ENCODE measurements at regions not wholly inside any gene's neighbourhood (a gene's known extent, or its start where the extent isn't known, plus 50 kb on each side); places are given as distances from the start of the nearest gene placed in this dataset.

GRCh38 chr3:110457508-110457907 lies 614.1 kb upstream of the NECTIN3 start:
- H3K27ac ChIP-seq (ENCODE audit: control insufficient read depth, insufficient read depth): no peak overlapping the region
- no peak overlapping the region for H3K4me2 ChIP-seq (ENCODE audit: control insufficient read depth, insufficient read depth)
- ChIA-PET CTCF (no interaction called here), SMC1A (ENCODE audit: uncharacterized antibody, unreplicated experiment) (no interaction called here), RAD21 (ENCODE audit: unreplicated experiment) (no interaction called here), POLR2A (no interaction called here)
- TF ChIP-seq, protein P1, sequence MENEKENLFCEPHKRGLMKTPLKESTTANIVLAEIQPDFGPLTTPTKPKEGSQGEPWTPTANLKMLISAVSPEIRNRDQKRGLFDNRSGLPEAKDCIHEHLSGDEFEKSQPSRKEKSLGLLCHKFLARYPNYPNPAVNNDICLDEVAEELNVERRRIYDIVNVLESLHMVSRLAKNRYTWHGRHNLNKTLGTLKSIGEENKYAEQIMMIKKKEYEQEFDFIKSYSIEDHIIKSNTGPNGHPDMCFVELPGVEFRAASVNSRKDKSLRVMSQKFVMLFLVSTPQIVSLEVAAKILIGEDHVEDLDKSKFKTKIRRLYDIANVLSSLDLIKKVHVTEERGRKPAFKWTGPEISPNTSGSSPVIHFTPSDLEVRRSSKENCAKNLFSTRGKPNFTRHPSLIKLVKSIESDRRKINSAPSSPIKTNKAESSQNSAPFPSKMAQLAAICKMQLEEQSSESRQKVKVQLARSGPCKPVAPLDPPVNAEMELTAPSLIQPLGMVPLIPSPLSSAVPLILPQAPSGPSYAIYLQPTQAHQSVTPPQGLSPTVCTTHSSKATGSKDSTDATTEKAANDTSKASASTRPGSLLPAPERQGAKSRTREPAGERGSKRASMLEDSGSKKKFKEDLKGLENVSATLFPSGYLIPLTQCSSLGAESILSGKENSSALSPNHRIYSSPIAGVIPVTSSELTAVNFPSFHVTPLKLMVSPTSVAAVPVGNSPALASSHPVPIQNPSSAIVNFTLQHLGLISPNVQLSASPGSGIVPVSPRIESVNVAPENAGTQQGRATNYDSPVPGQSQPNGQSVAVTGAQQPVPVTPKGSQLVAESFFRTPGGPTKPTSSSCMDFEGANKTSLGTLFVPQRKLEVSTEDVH (IDR thresholded peaks at IDR 0.05; ENCODE audit: low read depth, partially characterized antibody): no peak
- TF ChIP-seq BRCA1 (IDR thresholded peaks at IDR 0.05; ENCODE audit: low read depth, low read length): no peak
- TF ChIP-seq, protein P2, sequence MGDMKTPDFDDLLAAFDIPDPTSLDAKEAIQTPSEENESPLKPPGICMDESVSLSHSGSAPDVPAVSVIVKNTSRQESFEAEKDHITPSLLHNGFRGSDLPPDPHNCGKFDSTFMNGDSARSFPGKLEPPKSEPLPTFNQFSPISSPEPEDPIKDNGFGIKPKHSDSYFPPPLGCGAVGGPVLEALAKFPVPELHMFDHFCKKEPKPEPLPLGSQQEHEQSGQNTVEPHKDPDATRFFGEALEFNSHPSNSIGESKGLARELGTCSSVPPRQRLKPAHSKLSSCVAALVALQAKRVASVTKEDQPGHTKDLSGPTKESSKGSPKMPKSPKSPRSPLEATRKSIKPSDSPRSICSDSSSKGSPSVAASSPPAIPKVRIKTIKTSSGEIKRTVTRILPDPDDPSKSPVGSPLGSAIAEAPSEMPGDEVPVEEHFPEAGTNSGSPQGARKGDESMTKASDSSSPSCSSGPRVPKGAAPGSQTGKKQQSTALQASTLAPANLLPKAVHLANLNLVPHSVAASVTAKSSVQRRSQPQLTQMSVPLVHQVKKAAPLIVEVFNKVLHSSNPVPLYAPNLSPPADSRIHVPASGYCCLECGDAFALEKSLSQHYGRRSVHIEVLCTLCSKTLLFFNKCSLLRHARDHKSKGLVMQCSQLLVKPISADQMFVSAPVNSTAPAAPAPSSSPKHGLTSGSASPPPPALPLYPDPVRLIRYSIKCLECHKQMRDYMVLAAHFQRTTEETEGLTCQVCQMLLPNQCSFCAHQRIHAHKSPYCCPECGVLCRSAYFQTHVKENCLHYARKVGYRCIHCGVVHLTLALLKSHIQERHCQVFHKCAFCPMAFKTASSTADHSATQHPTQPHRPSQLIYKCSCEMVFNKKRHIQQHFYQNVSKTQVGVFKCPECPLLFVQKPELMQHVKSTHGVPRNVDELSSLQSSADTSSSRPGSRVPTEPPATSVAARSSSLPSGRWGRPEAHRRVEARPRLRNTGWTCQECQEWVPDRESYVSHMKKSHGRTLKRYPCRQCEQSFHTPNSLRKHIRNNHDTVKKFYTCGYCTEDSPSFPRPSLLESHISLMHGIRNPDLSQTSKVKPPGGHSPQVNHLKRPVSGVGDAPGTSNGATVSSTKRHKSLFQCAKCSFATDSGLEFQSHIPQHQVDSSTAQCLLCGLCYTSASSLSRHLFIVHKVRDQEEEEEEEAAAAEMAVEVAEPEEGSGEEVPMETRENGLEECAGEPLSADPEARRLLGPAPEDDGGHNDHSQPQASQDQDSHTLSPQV (IDR thresholded peaks at IDR 0.05): no peak
- TF ChIP-seq SREBF2 (IDR thresholded peaks at IDR 0.05; ENCODE audit: low read length): no peak
- TF ChIP-seq NFYB (IDR thresholded peaks at IDR 0.05; ENCODE audit: insufficient read depth, low read depth, low read length): no peak
- TF ChIP-seq FOXK2 (IDR thresholded peaks at IDR 0.05): no peak
- no peak for TF ChIP-seq GABPA (IDR thresholded peaks at IDR 0.05; ENCODE audit: low read depth)
- TF ChIP-seq HCFC1 (IDR thresholded peaks at IDR 0.05; ENCODE audit: low read length): no peak
- TF ChIP-seq KDM1A (IDR thresholded peaks at IDR 0.05; ENCODE audit: borderline replicate concordance): no peak
- no peak for TF ChIP-seq RCOR1 (conservative IDR thresholded peaks at IDR 0.05; ENCODE audit: low read depth, low read length)
- no peak overlapping the region for H3K9ac ChIP-seq (ENCODE audit: control insufficient read depth, insufficient read depth, low read length)
- no TSS peak for BruUV-seq (replicated peaks)
- intact Hi-C loops (cut with micrococcal nuclease; ENCODE audit: unreplicated experiment): no loop called here
- no peak for DNase-seq (ENCODE audit: low read depth, low spot score)
- FAIRE-seq: no peak
- H3K4me1 ChIP-seq (ENCODE audit: control insufficient read depth, insufficient read depth, low read length): no peaks in the 10 kb centered on the region
- no peaks in the 10 kb centered on the region for H3K36me3 ChIP-seq (ENCODE audit: control insufficient read depth in 2 of 2, insufficient read depth in 2 of 2, low read length in 1 of 2)
- H3K9me3 ChIP-seq (replicated peaks; ENCODE audit: control insufficient read depth, insufficient read depth, low read length): no peaks in the 10 kb centered on the region
- H2AFZ ChIP-seq (ENCODE audit: control insufficient read depth, low read depth, low read length): no peak overlapping the region
- H3K79me2 ChIP-seq (ENCODE audit: control insufficient read depth, insufficient read depth, low read length): no peaks in the 10 kb centered on the region
- ATAC-seq: peak; percentile 27; the same call in 1 of the 3 replicates
- in situ Hi-C loops (cut with MboI): no loop called here
- no peak overlapping the region for H3K4me3 ChIP-seq
- no peaks in the 10 kb centered on the region for H3K27me3 ChIP-seq (replicated peaks in 1 of 2; ENCODE audit: control insufficient read depth in 2 of 2, insufficient read depth in 2 of 2, low read length in 1 of 2)
- 14% methylated on average over 5 of the region's 5 CpGs for WGBS (ENCODE audit: insufficient coverage, insufficient replicate concordance, low lambda C conversion rate, missing lambda C conversion rate)
- H4K20me1 ChIP-seq (ENCODE audit: control insufficient read depth, insufficient read depth): no peaks in the 10 kb centered on the region

Data from GM12878 (cell line).